ENCODE measurements at regions not wholly inside any gene's neighbourhood (a gene's known extent, or its start where the extent isn't known, plus 50 kb on each side); places are given as distances from the start of the nearest gene placed in this dataset.
"Not testable (repeated sequence)": the region's sequence is repeated elsewhere in the genome, so short reads cannot be mapped to it uniquely, and the experiment has no call there.

- no peak overlapping the region for H3K4me3 ChIP-seq (replicated peaks; ENCODE audit: low read depth, low read length)
- no peak for DNase-seq (ENCODE audit: extremely low read depth, low read depth)
- TF ChIP-seq, protein P1, sequence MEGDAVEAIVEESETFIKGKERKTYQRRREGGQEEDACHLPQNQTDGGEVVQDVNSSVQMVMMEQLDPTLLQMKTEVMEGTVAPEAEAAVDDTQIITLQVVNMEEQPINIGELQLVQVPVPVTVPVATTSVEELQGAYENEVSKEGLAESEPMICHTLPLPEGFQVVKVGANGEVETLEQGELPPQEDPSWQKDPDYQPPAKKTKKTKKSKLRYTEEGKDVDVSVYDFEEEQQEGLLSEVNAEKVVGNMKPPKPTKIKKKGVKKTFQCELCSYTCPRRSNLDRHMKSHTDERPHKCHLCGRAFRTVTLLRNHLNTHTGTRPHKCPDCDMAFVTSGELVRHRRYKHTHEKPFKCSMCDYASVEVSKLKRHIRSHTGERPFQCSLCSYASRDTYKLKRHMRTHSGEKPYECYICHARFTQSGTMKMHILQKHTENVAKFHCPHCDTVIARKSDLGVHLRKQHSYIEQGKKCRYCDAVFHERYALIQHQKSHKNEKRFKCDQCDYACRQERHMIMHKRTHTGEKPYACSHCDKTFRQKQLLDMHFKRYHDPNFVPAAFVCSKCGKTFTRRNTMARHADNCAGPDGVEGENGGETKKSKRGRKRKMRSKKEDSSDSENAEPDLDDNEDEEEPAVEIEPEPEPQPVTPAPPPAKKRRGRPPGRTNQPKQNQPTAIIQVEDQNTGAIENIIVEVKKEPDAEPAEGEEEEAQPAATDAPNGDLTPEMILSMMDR (IDR thresholded peaks at IDR 0.05; ENCODE audit: low read depth, low read length, missing control alignments) = no peak
Observed at GRCh38 chr4:81589262-81589661, 117.6 kb upstream of the RASGEF1B start.

DNA sequence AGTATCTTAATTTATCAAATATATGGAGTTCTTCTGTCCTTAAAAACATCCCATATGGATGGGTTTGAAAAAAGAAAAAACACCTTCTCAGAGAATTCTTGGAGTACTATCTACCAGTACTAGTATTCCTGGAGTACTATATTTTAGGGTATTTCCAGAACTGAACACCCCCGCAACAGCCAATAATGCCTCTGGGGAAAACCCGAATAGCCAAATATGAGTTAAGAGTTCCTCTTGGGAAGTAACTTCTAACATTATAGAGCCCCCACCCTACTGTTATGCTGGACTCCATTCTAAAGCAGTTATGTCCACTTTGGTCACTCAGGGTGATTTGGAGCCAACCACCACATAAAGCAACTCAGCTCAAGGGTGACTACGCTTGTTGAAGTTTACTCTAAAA, 115.0 kb upstream of the RASGEF1B start:
- DNase-seq (ENCODE audit: extremely low read depth, low read depth) = no peak
- TF ChIP-seq, protein P1 (IDR thresholded peaks at IDR 0.05; ENCODE audit: low read depth, low read length, missing control alignments) = no peak
- H3K4me3 ChIP-seq (replicated peaks; ENCODE audit: low read depth, low read length) = no peak overlapping the region

DNA sequence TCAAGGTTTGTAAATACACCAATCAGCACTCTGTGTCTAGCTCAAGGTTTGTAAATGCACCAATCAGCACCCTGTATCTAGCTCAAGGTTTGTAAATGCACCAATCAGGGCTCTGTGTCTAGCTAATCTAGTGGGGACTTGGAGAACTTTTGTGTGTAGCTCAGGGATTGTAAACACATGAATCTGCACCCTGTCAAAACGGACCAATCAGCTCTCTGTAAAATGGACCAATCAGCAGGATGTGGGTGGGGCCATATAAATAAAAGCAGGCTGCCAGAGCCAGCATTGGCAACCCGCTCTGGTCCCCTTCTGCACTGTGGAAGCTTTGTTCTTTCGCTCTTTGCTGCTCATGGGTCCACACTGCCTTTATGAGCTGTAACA, 109.3 kb upstream of the RASGEF1B start:
- not testable (repeated sequence) for H3K4me3 ChIP-seq (replicated peaks; ENCODE audit: low read depth, low read length); DNase-seq (ENCODE audit: extremely low read depth, low read depth)

DNA sequence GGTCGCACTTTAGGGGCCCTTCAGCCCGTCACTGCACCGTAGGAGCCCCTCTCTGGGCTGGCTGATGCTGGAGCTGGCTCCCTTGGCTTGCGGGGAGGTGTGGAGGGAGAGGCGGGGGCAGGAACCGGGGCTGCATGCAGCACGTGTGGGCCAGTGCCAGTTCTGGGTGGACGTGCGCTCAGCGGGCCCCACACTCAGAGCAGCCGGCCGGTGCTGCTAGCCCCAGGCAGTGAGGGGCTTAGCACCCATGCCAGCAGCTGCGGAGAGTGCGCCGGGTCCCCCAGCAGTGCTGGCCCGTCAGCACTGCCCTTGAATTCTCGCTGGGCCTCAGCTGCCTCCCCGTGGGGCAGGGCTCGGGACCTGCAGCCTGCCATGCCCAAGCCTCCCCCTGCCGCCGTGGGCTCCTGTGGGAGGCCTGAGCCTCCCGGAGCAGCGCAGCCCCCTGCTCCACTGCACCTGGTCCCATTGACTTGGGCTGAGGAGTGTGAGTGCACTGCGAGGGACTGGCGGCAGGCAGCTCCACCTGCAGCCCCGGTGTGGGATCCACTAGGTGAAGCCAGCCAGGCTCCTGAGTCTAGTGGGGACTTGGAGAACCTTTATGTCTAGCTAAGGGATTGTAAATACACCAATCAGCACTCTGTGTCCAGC, 108.8 kb upstream of the RASGEF1B start:
- no peak for DNase-seq (ENCODE audit: extremely low read depth, low read depth)
- TF ChIP-seq, protein P1 (IDR thresholded peaks at IDR 0.05; ENCODE audit: low read depth, low read length, missing control alignments) = no peak
- H3K4me3 ChIP-seq (replicated peaks; ENCODE audit: low read depth, low read length) = no peak overlapping the region

GRCh38 chr4:81577392-81577791, 105.7 kb upstream of the RASGEF1B start:
- H3K4me3 ChIP-seq (replicated peaks; ENCODE audit: low read depth, low read length) = no peak overlapping the region
- DNase-seq (ENCODE audit: extremely low read depth, low read depth) = no peak
- TF ChIP-seq, protein P1 (IDR thresholded peaks at IDR 0.05; ENCODE audit: low read depth, low read length, missing control alignments) = no peak

- TF ChIP-seq, protein P1 (IDR thresholded peaks at IDR 0.05; ENCODE audit: low read depth, low read length, missing control alignments) = no peak
- H3K4me3 ChIP-seq (replicated peaks; ENCODE audit: low read depth, low read length) = no peak overlapping the region
- no peak for DNase-seq (ENCODE audit: extremely low read depth, low read depth)
Observed at GRCh38 chr4:81574991-81575390, 103.3 kb upstream of the RASGEF1B start.

- H3K4me3 ChIP-seq (replicated peaks; ENCODE audit: low read depth, low read length) = no peak overlapping the region
- no peak for DNase-seq (ENCODE audit: extremely low read depth, low read depth)
- TF ChIP-seq, protein P1 (IDR thresholded peaks at IDR 0.05; ENCODE audit: low read depth, low read length, missing control alignments) = no peak
Observed at GRCh38 chr4:81573840-81574239, 102.1 kb upstream of the RASGEF1B start.
